ENCODE measurements at regions not wholly inside any gene's neighbourhood (a gene's known extent, or its start where the extent isn't known, plus 50 kb on each side); places are given as distances from the start of the nearest gene placed in this dataset.
"Not testable (repeated sequence)": the region's sequence is repeated elsewhere in the genome, so short reads cannot be mapped to it uniquely, and the experiment has no call there.

GRCh38 chr7:17099083-17099973 lies 199.1 kb upstream of the AHR start:
- ATAC-seq = no peak
- H3K27me3 Mint-ChIP-seq = no peaks in the 10 kb centered on the region
- peaks cover 2% of the 10 kb centered on the region for H3K36me3 Mint-ChIP-seq
- no peaks in the 10 kb centered on the region for H3K9me3 Mint-ChIP-seq (ENCODE audit: low read depth)
- no peak overlapping the region for H3K27ac Mint-ChIP-seq
- H3K4me1 Mint-ChIP-seq = peaks cover 6% of the 10 kb centered on the region
- CTCF ChIA-PET = no interaction called here
- DNase-seq = no peak
- no peak overlapping the region for H3K4me3 Mint-ChIP-seq

GRCh38 chr7:17099974-17100509 lies 198.4 kb upstream of the AHR start:
- H3K9me3 Mint-ChIP-seq (ENCODE audit: low read depth); H3K27me3 Mint-ChIP-seq; H3K36me3 Mint-ChIP-seq; CTCF ChIA-PET; ATAC-seq; H3K4me1 Mint-ChIP-seq; H3K4me3 Mint-ChIP-seq; H3K27ac Mint-ChIP-seq; DNase-seq: not testable (repeated sequence)

GRCh38 chr7:17101207-17101696 lies 197.2 kb upstream of the AHR start:
- no peaks in the 10 kb centered on the region for H3K9me3 Mint-ChIP-seq (ENCODE audit: low read depth)
- CTCF ChIA-PET = no interaction called here
- H3K4me1 Mint-ChIP-seq = peaks cover 6% of the 10 kb centered on the region
- H3K4me3 Mint-ChIP-seq = no peak overlapping the region
- H3K27me3 Mint-ChIP-seq = no peaks in the 10 kb centered on the region
- H3K36me3 Mint-ChIP-seq = peaks cover 2% of the 10 kb centered on the region
- DNase-seq (no peak), ATAC-seq (no peak)
- H3K27ac Mint-ChIP-seq = no peak overlapping the region

GRCh38 chr7:17103170-17103569 lies 195.3 kb upstream of the AHR start:
- H3K9me3 Mint-ChIP-seq (ENCODE audit: low read depth) = peaks cover 3% of the 10 kb centered on the region
- H3K36me3 Mint-ChIP-seq = peaks cover 3% of the 10 kb centered on the region
- CTCF ChIA-PET = no interaction called here

GRCh38 chr7:17103984-17104383 lies 194.5 kb upstream of the AHR start:
- H3K4me3 Mint-ChIP-seq = no peak overlapping the region
- H3K9me3 Mint-ChIP-seq (ENCODE audit: low read depth) = peaks cover 3% of the 10 kb centered on the region
- no peak for ATAC-seq
- no peaks in the 10 kb centered on the region for H3K4me1 Mint-ChIP-seq
- CTCF ChIA-PET = no interaction called here
- H3K36me3 Mint-ChIP-seq = peaks cover 3% of the 10 kb centered on the region
- H3K27ac Mint-ChIP-seq = no peak overlapping the region
- H3K27me3 Mint-ChIP-seq = no peaks in the 10 kb centered on the region
- no peak for DNase-seq

More at GRCh38 chr7:17103170-17103569, 195.3 kb upstream of the AHR start:
- DNase-seq (no peak), ATAC-seq (no peak)
- no peak overlapping the region for H3K27ac Mint-ChIP-seq
- no peak overlapping the region for H3K4me3 Mint-ChIP-seq
- H3K4me1 Mint-ChIP-seq = peaks cover 1% of the 10 kb centered on the region
- no peaks in the 10 kb centered on the region for H3K27me3 Mint-ChIP-seq

- Mint-ChIP-seq H3K36me3 (peaks cover 3% of the 10 kb centered on the region), H3K27ac (no peak overlapping the region), H3K9me3 (ENCODE audit: low read depth) (peaks cover 3% of the 10 kb centered on the region), H3K4me1 (no peaks in the 10 kb centered on the region), H3K27me3 (no peaks in the 10 kb centered on the region), H3K4me3 (no peak overlapping the region)
- DNase-seq = no peak
- no peak for ATAC-seq
- CTCF ChIA-PET = no interaction called here
These were observed 194.0 kb upstream of the AHR start for GRCh38 chr7:17104419-17104818.

- CTCF ChIA-PET = no interaction called here
- ATAC-seq = no peak
- H3K9me3 Mint-ChIP-seq (ENCODE audit: low read depth) = peaks cover 3% of the 10 kb centered on the region
- H3K4me3 Mint-ChIP-seq = no peak overlapping the region
- no peak for DNase-seq
- no peaks in the 10 kb centered on the region for H3K4me1 Mint-ChIP-seq
- H3K27me3 Mint-ChIP-seq = no peaks in the 10 kb centered on the region
- H3K36me3 Mint-ChIP-seq = peaks cover 3% of the 10 kb centered on the region
- no peak overlapping the region for H3K27ac Mint-ChIP-seq
These were observed 192.8 kb upstream of the AHR start for GRCh38 chr7:17105701-17106100.

- CTCF ChIA-PET = no interaction called here
- Mint-ChIP-seq H3K36me3 (peaks cover 2% of the 10 kb centered on the region), H3K4me3 (no peak overlapping the region), H3K27ac (no peak overlapping the region), H3K27me3 (no peaks in the 10 kb centered on the region), H3K9me3 (ENCODE audit: low read depth) (peaks cover 3% of the 10 kb centered on the region), H3K4me1 (no peaks in the 10 kb centered on the region)
- ATAC-seq (no peak), DNase-seq (no peak)
These were observed 190.3 kb upstream of the AHR start for GRCh38 chr7:17108049-17108584.

- H3K4me1 Mint-ChIP-seq = no peaks in the 10 kb centered on the region
- H3K9me3 Mint-ChIP-seq (ENCODE audit: low read depth) = peaks cover 3% of the 10 kb centered on the region
- CTCF ChIA-PET = no interaction called here
- peaks cover 3% of the 10 kb centered on the region for H3K36me3 Mint-ChIP-seq
- DNase-seq = no peak
- H3K4me3 Mint-ChIP-seq = no peak overlapping the region
- no peaks in the 10 kb centered on the region for H3K27me3 Mint-ChIP-seq
- no peak overlapping the region for H3K27ac Mint-ChIP-seq
- ATAC-seq = no peak
These were observed 189.4 kb upstream of the AHR start for GRCh38 chr7:17109020-17109419.

- ATAC-seq; H3K27ac Mint-ChIP-seq; H3K4me1 Mint-ChIP-seq; DNase-seq; H3K27me3 Mint-ChIP-seq; CTCF ChIA-PET; H3K4me3 Mint-ChIP-seq; H3K9me3 Mint-ChIP-seq (ENCODE audit: low read depth); H3K36me3 Mint-ChIP-seq: not testable (repeated sequence)
These were observed 184.7 kb upstream of the AHR start for GRCh38 chr7:17113770-17114169.

GRCh38 chr7:17118412-17118811 lies 180.0 kb upstream of the AHR start:
- ATAC-seq (no peak), DNase-seq (no peak)

GRCh38 chr7:17120756-17121155 lies 177.7 kb upstream of the AHR start:
- no peak for DNase-seq
- Mint-ChIP-seq H3K27me3 (no peaks in the 10 kb centered on the region), H3K9me3 (ENCODE audit: low read depth) (peaks cover 2% of the 10 kb centered on the region), H3K4me1 (peaks cover 4% of the 10 kb centered on the region), H3K36me3 (peaks cover 1% of the 10 kb centered on the region), H3K27ac (no peak overlapping the region), H3K4me3 (no peak overlapping the region)
- CTCF ChIA-PET = interaction anchor here (0.5 kb wide), 1 partner anchor 1809 kb away, joined by 3 read pairs; no protein-coding TSS in a partner anchor
- no peak for ATAC-seq

More at GRCh38 chr7:17118412-17118811, 180.0 kb upstream of the AHR start:
- Mint-ChIP-seq H3K27me3 (no peaks in the 10 kb centered on the region), H3K27ac (no peak overlapping the region), H3K36me3 (peaks cover 3% of the 10 kb centered on the region), H3K4me3 (no peak overlapping the region), H3K4me1 (peaks cover 3% of the 10 kb centered on the region), H3K9me3 (ENCODE audit: low read depth) (peaks cover 2% of the 10 kb centered on the region)
- CTCF ChIA-PET = no interaction called here

GRCh38 chr7:17121671-17122070 lies 176.8 kb upstream of the AHR start:
- DNase-seq (no peak), ATAC-seq (no peak)
- H3K9me3 Mint-ChIP-seq (ENCODE audit: low read depth) = peaks cover 2% of the 10 kb centered on the region
- H3K4me3 Mint-ChIP-seq = no peak overlapping the region
- H3K36me3 Mint-ChIP-seq = peaks cover 3% of the 10 kb centered on the region
- CTCF ChIA-PET = no interaction called here
- peaks cover 10% of the 10 kb centered on the region for H3K4me1 Mint-ChIP-seq
- H3K27ac Mint-ChIP-seq = no peak overlapping the region
- no peaks in the 10 kb centered on the region for H3K27me3 Mint-ChIP-seq

- H3K4me1 Mint-ChIP-seq = peaks cover 21% of the 10 kb centered on the region
These were observed 175.4 kb upstream of the AHR start for GRCh38 chr7:17123020-17123419.

More at GRCh38 chr7:17123020-17123419, 175.4 kb upstream of the AHR start:
- DNase-seq (no peak), ATAC-seq (no peak)
- no peak overlapping the region for H3K4me3 Mint-ChIP-seq
- CTCF ChIA-PET = no interaction called here
- H3K27ac Mint-ChIP-seq = no peak overlapping the region
- H3K9me3 Mint-ChIP-seq (ENCODE audit: low read depth) = peaks cover 4% of the 10 kb centered on the region
- no peaks in the 10 kb centered on the region for H3K27me3 Mint-ChIP-seq
- H3K36me3 Mint-ChIP-seq = peaks cover 7% of the 10 kb centered on the region

Measured in activated CD8-positive, alpha-beta memory T cell treated with anti-CD3 and anti-CD28 coated beads, Interleukin-2, amount 10 ng/mL, durations not matched to agents 7 days and 5 days (primary cell).